Endometrium (tissue), 2 donors: ENCODE measurements at regions not wholly inside any gene's neighbourhood (a gene's known extent, or its start where the extent isn't known, plus 50 kb on each side); places are given as distances from the start of the nearest gene placed in this dataset.

Source experiments
- FAIRE-seq: peaks from 2 replicates; lab custom pipeline; 2012; peaks lifted over from hg19 to GRCh38; lab: Jason Lieb, UNC
- donor health status: control.
- donor health status: control.

- FAIRE-seq, result no peak
Measured at GRCh38 chr3:67704322-67704721, 49.9 kb upstream of the SUCLG2 start.
